Aorta (tissue), 5 donors: ENCODE measurements at regions not wholly inside any gene's neighbourhood (a gene's known extent, or its start where the extent isn't known, plus 50 kb on each side); places are given as distances from the start of the nearest gene placed in this dataset.
"Not testable (repeated sequence)": the region's sequence is repeated elsewhere in the genome, so short reads cannot be mapped to it uniquely, and the experiment has no call there.

Source experiments
- ATAC-seq: fragments of 200-7000 bp; cut with Tn5 transposase; one replicate; pipeline ENCODE4 v1.9.1; 2022; ENCODE audit warnings: moderate library complexity; ENCODE audit not compliant: low FRiP score
- DNase-seq, 2 donors: peaks; one replicate each; pipeline ENCODE4 v3.0.0-alpha.2; 2020
- H3K27ac ChIP-seq, 2 donors: one replicate each; pipeline ENCODE4 v1.5.1; 2013; ENCODE audit warnings: low read length in 2 of 2, mild to moderate bottlenecking in 2 of 2, moderate library complexity in 2 of 2, control low read depth in 1 of 2, inconsistent platforms in 1 of 2, low read depth in 1 of 2
- H3K27me3 ChIP-seq, 2 donors: one replicate each; pipeline ENCODE4 v1.6.1; 2013; ENCODE audit warnings: control low read depth in 1 of 2, low read length in 1 of 2, mild to moderate bottlenecking in 1 of 2, moderate library complexity in 1 of 2; ENCODE audit not compliant: insufficient read depth in 2 of 2, control insufficient read depth in 1 of 2
- H3K36me3 ChIP-seq, 2 donors: one replicate each; pipeline ENCODE4 v1.6.1; 2013; ENCODE audit warnings: control low read depth in 1 of 2, low read length in 1 of 2, mild to moderate bottlenecking in 1 of 2; ENCODE audit not compliant: insufficient read depth in 2 of 2, control insufficient read depth in 1 of 2
- H3K4me1 ChIP-seq, 2 donors: one replicate each; pipeline ENCODE4 v1.6.1; 2013; ENCODE audit warnings: low read length in 2 of 2, control low read depth in 1 of 2, mild to moderate bottlenecking in 1 of 2, moderate library complexity in 1 of 2; ENCODE audit not compliant: insufficient read depth in 2 of 2, control insufficient read depth in 1 of 2
- H3K4me3 ChIP-seq, 2 donors: one replicate each; pipeline ENCODE4 v1.5.1; 2013; ENCODE audit warnings: low read length in 2 of 2, control low read depth in 1 of 2, mild to moderate bottlenecking in 1 of 2
- H3K9me3 ChIP-seq: one replicate; pipeline ENCODE4 v1.6.1; 2013; ENCODE audit warnings: mild to moderate bottlenecking, low read length; ENCODE audit not compliant: control insufficient read depth
- WGBS, 2 donors: extraction: QIAGEN DNeasy Blood & Tissue Kit; methylation state at CpG; one replicate each; pipeline ENCODE4 v1.1.7; 2013; 5-methylcytosine and 5-hydroxymethylcytosine counted together
- intact Hi-C, 2 donors: fragments of 100-400 bp; cut with DNase I; formaldehyde crosslinking; loops; one replicate each; pipeline versions ENCODE4 v1.14.2 to v1.15.0; 2022
- donor health status: healthy with polysubstance abuse.
- donor health status: Bipolar disorder and iron deficiency.
- donor health status: DM: no; HTN: no; CAD: no.
- donor health status: DM: no; HTN: no; CAD: no.
- donor health status: DM: yes; HTN: yes; CAD: no.

DNA sequence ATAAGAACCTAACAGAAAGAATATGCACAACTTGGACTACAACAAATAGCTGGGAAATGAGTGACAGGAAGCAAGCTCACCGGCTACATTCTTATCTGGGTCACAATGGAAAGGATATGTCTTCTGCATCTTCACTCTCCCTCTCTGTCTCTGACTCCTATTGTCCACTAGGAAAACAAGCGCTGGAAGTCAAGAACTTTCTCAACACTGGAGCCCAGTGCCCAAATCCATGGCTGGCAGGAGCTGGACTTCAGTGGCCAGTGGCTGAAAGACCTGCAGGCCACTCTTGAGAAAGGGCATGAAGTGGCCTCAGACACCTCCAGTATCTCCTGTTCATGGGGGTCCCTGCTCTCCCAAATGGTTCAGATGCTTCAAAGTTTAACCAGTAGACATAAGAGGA is 62.0 kb downstream of the FAM50B start:
- Histone ChIP-seq H3K27ac (peak overlapping the region; percentile 84 to 99), H3K4me1 (peaks cover 4 to 14% of the 10 kb centered on the region in 2 donors), H3K9me3 (no peaks in the 10 kb centered on the region), H3K27me3 (no peaks in the 10 kb centered on the region), H3K4me3 (peak overlapping the region in 1 of 2 donors; percentile 6), H3K36me3 (no peaks in the 10 kb centered on the region)
- DNase-seq (no peak), ATAC-seq (no peak)
- intact Hi-C loops: loop anchor here (5.0 kb wide), 2 partner anchors 64 to 84 kb away; partner anchors contain the start of gene FAM50B (in 1 of the 2)
- 58 to 65% methylated on average over 2 of the region's 2 CpGs for WGBS, 2 donors

DNA sequence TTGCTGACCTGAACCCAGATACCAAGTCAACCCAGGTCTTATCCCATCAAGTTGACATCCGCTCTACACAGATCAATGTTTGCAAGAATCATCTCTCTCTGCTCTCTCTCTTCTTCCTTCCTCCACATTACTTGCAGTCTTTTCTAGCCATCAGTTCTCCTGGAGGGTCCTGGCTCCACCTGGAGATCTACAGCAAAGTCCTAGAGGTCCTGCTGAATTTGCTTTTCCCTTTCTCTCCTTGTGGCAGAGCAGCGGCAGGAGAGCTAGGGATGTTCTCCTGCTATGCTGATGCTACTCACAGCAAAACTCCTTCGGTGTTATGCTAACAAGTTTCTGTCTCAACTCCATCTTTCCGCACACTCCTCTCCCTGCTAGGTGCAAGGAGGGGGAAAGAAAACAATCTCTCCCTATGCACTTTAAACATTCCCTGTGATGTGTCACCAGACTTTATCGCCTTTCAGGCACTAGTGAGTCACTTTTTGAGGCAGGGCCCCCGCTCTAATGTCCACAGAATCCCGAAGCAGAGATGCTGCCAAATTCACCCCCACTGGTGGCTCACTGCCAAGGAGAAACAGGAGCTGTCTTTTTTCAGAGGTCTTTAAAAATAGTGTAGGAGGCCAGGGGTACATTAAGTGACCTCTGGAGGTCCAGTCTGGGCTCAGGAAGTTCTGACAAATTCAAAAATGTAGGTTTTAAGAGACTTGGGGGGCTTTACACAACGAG is 62.6 kb downstream of the FAM50B start:
- H3K27ac ChIP-seq: peak overlapping the region; percentile 84 to 99
- H3K9me3 ChIP-seq: no peaks in the 10 kb centered on the region
- intact Hi-C loops: loop anchor here (5.0 kb wide), 2 partner anchors 64 to 84 kb away; partner anchors contain the start of gene FAM50B (in 1 of the 2)
- ATAC-seq (peak; percentile 65), DNase-seq (peak; percentile 85 to 94)
- H3K4me1 ChIP-seq: peaks cover 3 to 14% of the 10 kb centered on the region in 2 donors
- 15 to 19% methylated on average over 8 of the region's 8 CpGs for WGBS, 2 donors
- H3K27me3 ChIP-seq: no peaks in the 10 kb centered on the region
- no peaks in the 10 kb centered on the region for H3K36me3 ChIP-seq
- no peak overlapping the region for H3K4me3 ChIP-seq

DNA sequence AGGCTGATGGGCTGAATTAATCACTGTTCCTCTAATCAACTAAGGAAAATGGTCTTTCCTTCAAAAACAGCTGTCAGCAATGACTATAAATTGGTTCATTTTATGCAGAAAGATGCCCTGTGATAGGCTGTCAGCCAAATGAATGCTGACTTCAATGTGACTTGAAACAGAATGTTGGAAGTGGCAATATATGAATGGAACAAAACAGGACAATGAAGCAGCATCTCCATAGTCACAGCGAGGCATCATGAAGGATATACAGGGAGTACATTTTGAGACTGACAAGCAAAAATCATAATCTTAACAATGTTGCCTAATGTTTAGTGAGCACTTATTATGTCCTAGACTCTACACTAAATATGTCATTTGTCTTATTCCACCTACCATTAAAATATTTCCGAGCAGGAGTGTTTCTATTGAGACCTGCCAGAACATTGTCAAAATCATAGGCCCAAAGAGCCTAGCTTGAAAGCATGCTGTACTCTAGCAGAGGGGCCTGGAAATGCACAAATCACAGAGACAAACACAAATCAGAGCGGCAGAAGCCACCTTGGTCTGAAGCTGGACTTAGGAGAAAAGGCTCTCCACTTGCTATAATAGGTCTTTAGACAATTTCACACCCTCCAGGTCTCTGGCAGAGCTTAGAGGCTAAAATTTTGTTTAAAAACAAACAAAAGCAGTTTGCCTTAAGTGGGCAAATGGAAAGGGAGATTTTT is 63.3 kb downstream of the FAM50B start:
- Histone ChIP-seq H3K27ac (peak overlapping the region; percentile 68 to 99), H3K9me3 (no peaks in the 10 kb centered on the region), H3K4me1 (peaks cover 3 to 14% of the 10 kb centered on the region in 2 donors), H3K4me3 (no peak overlapping the region), H3K27me3 (no peaks in the 10 kb centered on the region), H3K36me3 (no peaks in the 10 kb centered on the region)
- ATAC-seq: peak; percentile 56
- intact Hi-C loops: loop anchor here (5.0 kb wide), 2 partner anchors 65 to 85 kb away; partner anchors contain the start of gene FAM50B (in 1 of the 2)
- DNase-seq: no peak
- WGBS, 2 donors: 33 to 34% methylated on average over 3 of the region's 3 CpGs

DNA sequence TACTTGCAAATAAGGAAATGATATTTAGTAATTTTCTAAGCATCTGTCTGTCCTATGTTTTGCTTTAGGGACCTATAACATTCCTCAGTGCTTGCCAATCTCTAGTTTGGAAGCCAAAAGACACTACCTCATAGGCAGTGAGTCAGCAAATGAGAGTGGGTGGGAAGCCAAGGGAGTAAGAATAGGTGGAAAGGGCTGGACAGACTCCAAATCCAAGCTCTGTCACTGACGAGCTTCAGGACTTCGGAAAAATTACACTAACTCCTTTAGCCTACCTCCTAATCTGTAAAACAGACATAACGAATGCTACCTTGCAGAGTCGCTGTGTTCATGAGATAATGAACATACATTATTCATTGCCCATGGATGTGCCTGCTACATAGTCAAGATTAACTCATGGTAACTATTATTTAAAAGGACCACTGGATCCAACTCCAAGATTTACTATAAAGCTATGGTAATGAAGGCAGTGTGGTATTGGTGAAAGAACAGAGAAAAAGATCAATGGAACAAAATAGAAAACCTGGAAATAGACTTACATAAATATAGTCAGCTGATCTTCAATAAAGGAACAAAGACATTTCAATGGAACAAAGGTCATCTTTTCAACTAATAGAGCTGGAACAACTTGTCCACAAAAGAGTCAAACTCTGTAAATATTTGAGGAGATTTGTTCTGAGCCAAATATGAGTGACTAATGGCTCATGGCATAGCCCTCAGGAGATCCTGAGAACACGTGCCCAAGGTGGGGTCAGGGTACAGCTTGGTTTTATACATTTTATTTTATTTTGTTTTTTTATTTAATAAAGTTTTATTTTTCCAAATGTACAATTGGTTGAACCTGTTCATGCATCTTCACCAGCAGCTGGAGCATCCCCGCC is 64.1 kb downstream of the FAM50B start:
- ATAC-seq (peak; percentile 91), DNase-seq (no peak)
- no peaks in the 10 kb centered on the region for H3K36me3 ChIP-seq
- H3K9me3 ChIP-seq: no peaks in the 10 kb centered on the region
- peaks cover 3 to 14% of the 10 kb centered on the region in 2 donors for H3K4me1 ChIP-seq
- peak overlapping the region; percentile 92 to 93 for H3K27ac ChIP-seq
- H3K27me3 ChIP-seq: no peaks in the 10 kb centered on the region
- no peak overlapping the region for H3K4me3 ChIP-seq
- intact Hi-C loops: loop anchor here (5.0 kb wide), 2 partner anchors 66 to 86 kb away; partner anchors contain the start of gene FAM50B (in 1 of the 2)
- WGBS, 2 donors: 20 to 22% methylated on average over 6 of the region's 6 CpGs

DNA sequence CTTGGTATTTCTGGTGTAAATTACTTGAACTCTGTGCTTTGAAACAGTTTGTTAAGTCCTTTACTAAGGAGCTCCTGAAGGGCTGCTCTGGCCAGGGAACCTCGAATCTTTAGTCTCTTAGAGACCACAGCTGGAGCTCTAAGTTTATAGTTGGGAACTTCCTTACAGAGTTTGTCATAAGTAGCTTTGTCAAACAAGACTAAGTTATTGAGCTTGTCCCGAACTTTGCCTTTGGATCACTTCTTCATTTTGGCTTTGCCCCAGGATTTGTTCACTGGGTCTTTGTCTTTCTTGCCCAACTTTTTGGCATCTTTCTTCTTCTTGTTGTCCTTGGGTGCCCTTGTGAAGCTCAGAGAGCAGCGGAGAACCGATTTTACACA is 64.8 kb downstream of the FAM50B start:
- peak overlapping the region; percentile 92 to 93 for H3K27ac ChIP-seq
- peaks cover 3 to 14% of the 10 kb centered on the region in 2 donors for H3K4me1 ChIP-seq
- WGBS, 2 donors: 36% methylated on average over 4 of the region's 4 CpGs
- H3K36me3 ChIP-seq: no peaks in the 10 kb centered on the region
- no peaks in the 10 kb centered on the region for H3K27me3 ChIP-seq
- H3K4me3 ChIP-seq: no peak overlapping the region
- no peaks in the 10 kb centered on the region for H3K9me3 ChIP-seq
- ATAC-seq (peak; percentile 4), DNase-seq (no peak)
- intact Hi-C loops: loop anchor here (5.0 kb wide), 2 partner anchors 67 to 87 kb away; partner anchors contain the start of gene FAM50B (in 1 of the 2)

DNA sequence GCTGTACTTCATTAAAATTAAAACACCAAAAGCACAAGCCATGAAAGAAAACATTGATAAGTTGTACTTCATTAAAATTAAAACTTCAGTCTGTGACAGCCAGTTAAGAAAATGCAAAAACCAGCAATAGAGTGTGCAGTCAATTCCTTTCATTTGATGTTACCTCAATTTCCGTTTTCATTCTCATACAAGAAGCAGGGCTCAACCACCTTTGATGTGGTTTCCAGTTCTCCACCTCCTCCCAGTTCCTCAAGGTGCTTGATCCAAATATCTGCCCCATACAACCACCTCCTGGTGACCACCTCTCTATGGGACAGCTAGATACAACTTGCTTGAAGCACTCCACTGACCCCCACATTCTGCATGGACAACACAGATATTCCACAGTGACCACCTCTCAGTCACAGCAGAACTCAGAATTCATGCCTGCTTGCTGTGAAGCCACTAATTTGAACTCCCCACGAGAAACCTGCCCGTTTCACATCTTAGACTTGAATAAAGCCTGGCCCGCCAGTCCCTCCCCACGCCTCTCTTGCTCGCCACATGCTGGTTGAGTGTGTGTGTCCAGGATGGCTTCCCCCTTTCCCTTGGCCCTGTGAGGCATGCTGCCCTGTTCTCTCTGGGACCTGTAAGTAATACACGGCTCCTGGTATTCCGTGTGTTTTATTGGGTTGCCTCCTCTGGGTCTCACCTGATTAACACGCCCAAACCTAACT is 66.1 kb downstream of the FAM50B start:
- 94 to 95% methylated on average over 9 of the region's 9 CpGs for WGBS, 2 donors
- ATAC-seq (no peak), DNase-seq (no peak)
- no peak overlapping the region for H3K4me3 ChIP-seq
- intact Hi-C loops: no loop called here
- H3K27me3 ChIP-seq: no peaks in the 10 kb centered on the region
- peaks cover 3 to 10% of the 10 kb centered on the region in 2 donors for H3K4me1 ChIP-seq
- H3K9me3 ChIP-seq: no peaks in the 10 kb centered on the region
- H3K27ac ChIP-seq: no peak overlapping the region
- H3K36me3 ChIP-seq: no peaks in the 10 kb centered on the region

DNA sequence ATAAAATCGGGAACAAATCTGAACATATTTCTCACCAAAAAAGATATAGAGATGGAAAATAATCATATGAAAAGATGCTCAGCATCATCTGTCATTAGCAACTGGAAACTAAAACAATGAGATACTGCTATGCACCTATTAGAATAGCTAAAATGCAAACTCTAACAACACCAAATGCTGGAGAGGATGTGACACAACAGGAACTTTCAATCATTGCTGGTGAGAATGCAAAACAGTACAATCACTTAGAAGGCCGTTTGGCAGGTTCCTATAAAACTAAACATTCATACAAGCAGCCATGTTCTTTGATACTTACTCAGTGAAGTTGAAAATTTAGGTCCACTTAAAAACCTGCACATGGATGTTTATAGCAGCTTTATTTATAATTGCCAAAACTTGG is 67.0 kb downstream of the FAM50B start:
- 67 to 73% methylated on average over 2 of the region's 2 CpGs for WGBS, 2 donors
- H3K4me1 ChIP-seq: peaks cover 3 to 5% of the 10 kb centered on the region in 2 donors
- no peaks in the 10 kb centered on the region for H3K27me3 ChIP-seq
- H3K27ac ChIP-seq: no peak overlapping the region
- no peak for ATAC-seq
- no peaks in the 10 kb centered on the region for H3K9me3 ChIP-seq
- H3K4me3 ChIP-seq: no peak overlapping the region
- intact Hi-C loops: no loop called here
- DNase-seq: no peak
- H3K36me3 ChIP-seq: no peaks in the 10 kb centered on the region

DNA sequence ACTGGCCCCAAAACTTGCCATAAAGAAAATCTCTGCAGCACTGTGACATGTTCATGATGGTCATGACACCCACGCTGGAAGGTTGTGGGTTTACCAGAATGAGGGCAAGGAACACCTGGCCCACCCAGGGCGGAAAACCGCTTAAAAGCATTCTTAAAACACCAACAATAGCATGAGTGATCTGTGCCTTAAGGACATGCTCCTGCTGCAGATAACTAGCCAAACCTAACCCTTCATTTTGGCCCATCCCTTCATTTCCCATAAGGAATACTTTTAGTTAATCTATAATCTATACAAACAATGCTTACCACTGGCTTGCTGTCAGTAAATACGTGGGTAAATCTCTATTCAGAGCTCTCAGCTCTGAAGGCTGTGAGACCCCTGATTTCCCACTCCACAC is 67.6 kb downstream of the FAM50B start:
- H3K27me3 ChIP-seq, intact Hi-C loops, H3K9me3 ChIP-seq, H3K4me1 ChIP-seq, H3K4me3 ChIP-seq, DNase-seq, ATAC-seq, H3K27ac ChIP-seq, H3K36me3 ChIP-seq: not testable (repeated sequence)
- WGBS, 2 donors: 96 to 97% methylated on average over 4 of the region's 4 CpGs
